ENCODE measurements at regions not wholly inside any gene's neighbourhood (a gene's known extent, or its start where the extent isn't known, plus 50 kb on each side); places are given as distances from the start of the nearest gene placed in this dataset.

GRCh38 chr5:101418713-101419118 lies 515.6 kb upstream of the ST8SIA4 start:
- Histone ChIP-seq H3K36me3 (replicated peaks in 1 of 2; ENCODE audit: control insufficient read depth in 1 of 2, insufficient read depth in 2 of 2, low read length in 2 of 2) (no peaks in the 10 kb centered on the region), H3K4me2 (ENCODE audit: low read depth, low read length) (no peak overlapping the region), H3K9me3 (ENCODE audit: low read length) (no peaks in the 10 kb centered on the region), H3K79me2 (ENCODE audit: insufficient read depth, low read length) (no peaks in the 10 kb centered on the region), H3K4me3 (replicated peaks in 1 of 3; ENCODE audit: insufficient read depth in 1 of 3, low read depth in 2 of 3, low read length in 3 of 3) (no peak overlapping the region), H3K27ac (ENCODE audit: extremely low read length, insufficient read depth, low read length) (no peak overlapping the region), H3K9ac (ENCODE audit: insufficient read depth, low read depth, low read length) (no peak overlapping the region), H2AFZ (ENCODE audit: low read length) (no peak overlapping the region), H4K20me1 (ENCODE audit: insufficient read depth, low read length) (no peaks in the 10 kb centered on the region), H3K4me1 (ENCODE audit: insufficient read depth, low read length) (no peaks in the 10 kb centered on the region), H3K27me3 (ENCODE audit: control insufficient read depth in 1 of 2, insufficient read depth in 2 of 2, low read length in 2 of 2) (no peaks in the 10 kb centered on the region)
- DNase-seq (ENCODE audit: low spot score): no peak
- in situ Hi-C loops (cut with HindIII; ENCODE audit: extremely low pct_ligation_motif_present, low pct_unique_long_range_greater_than_20kb): no loop called here
- intact Hi-C loops (cut with micrococcal nuclease; ENCODE audit: unreplicated experiment): no loop called here
- no TSS peak for BruUV-seq (replicated peaks)
- ATAC-seq: no peak
- 0% methylated on average over 1 of the region's 1 CpG for WGBS (ENCODE audit: low lambda C conversion rate)
- no peak for FAIRE-seq
- ChIA-PET POLR2A (no interaction called here), CTCF (ENCODE audit: low intra/inter-chr PET ratio, low total read pairs) (no interaction called here)
- no peak for TF ChIP-seq SETDB1 (CRISPR knock-in tag; IDR thresholded peaks at IDR 0.05; ENCODE audit: borderline replicate concordance)
- no peak for TF ChIP-seq ZSCAN12 (CRISPR knock-in tag; IDR thresholded peaks at IDR 0.05)
- TF ChIP-seq ISL2 (CRISPR knock-in tag; IDR thresholded peaks at IDR 0.05): no peak
- no peak for TF ChIP-seq SRSF4 (IDR thresholded peaks at IDR 0.05; ENCODE audit: low read depth, low read length, poor library complexity, severe bottlenecking)
- TF ChIP-seq EP300 (IDR thresholded peaks at IDR 0.05; ENCODE audit: low read depth in 2 of 2, low read length in 2 of 2): no peak
- no peak for TF ChIP-seq EP300 (CRISPR knock-in tag; IDR thresholded peaks at IDR 0.05; ENCODE audit: borderline replicate concordance)
- TF ChIP-seq ZBTB4 (CRISPR knock-in tag; IDR thresholded peaks at IDR 0.05; ENCODE audit: borderline replicate concordance): no peak
